ENCODE measurements at regions not wholly inside any gene's neighbourhood (a gene's known extent, or its start where the extent isn't known, plus 50 kb on each side); places are given as distances from the start of the nearest gene placed in this dataset.
A peak's percentile ranks its signal among the peaks of the same experiment; 100 is the strongest.

DNA sequence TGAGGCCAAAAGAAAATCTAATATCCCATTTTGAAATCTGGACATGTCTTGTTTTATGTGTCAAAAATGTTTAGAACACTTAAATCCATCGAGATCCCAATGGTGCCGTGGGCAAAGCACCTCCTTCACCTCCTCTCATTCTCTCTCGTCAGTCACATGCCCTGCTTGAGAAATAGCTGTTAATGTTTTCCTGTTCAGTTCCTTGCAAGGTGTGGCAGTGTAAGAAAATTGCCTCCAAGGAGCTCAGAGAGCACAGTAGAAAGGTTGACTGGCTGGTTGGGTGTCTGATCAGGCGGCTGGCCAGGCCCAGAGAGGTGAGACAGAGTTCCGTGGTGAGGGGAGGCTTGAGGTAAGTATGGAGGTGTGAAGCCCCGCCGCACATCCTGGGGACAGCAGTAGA is 210.2 kb downstream of the TSN start (continued):
- TF ChIP-seq, protein P1, sequence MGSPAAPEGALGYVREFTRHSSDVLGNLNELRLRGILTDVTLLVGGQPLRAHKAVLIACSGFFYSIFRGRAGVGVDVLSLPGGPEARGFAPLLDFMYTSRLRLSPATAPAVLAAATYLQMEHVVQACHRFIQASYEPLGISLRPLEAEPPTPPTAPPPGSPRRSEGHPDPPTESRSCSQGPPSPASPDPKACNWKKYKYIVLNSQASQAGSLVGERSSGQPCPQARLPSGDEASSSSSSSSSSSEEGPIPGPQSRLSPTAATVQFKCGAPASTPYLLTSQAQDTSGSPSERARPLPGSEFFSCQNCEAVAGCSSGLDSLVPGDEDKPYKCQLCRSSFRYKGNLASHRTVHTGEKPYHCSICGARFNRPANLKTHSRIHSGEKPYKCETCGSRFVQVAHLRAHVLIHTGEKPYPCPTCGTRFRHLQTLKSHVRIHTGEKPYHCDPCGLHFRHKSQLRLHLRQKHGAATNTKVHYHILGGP (tag by site-specific recombination; IDR thresholded peaks at IDR 0.05): no peak

DNA sequence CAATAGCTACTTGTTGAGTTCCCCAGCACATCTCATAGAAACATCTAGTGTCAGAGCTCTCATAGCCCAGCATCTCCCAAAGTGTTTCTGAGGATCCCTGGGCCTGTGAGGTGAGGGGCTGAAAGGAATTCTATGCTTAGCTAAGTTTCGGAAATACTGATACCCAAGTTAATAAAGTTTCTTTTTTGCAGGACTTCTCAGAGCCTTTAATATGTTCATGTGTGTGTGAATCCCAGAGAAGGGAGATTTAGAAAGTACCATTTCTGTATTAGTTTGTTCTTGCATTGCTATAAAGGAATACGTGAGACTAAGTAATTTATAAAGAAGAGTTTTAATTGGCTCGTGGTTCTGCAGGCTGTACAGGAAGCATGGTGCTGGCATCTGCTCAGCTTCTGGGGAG is 211.2 kb downstream of the TSN start:
- Histone ChIP-seq H3K4me3 (ENCODE audit: low read depth, low read length) (no peak overlapping the region), H3K9me3 (ENCODE audit: control insufficient read depth, insufficient read depth, low read depth, low read length) (no peaks in the 10 kb centered on the region), H3K36me3 (ENCODE audit: control insufficient read depth in 2 of 2, insufficient read depth in 1 of 2, low read length in 2 of 2) (no peaks in the 10 kb centered on the region), H3K4me1 (ENCODE audit: control insufficient read depth, insufficient read depth, low read length) (peaks cover 16% of the 10 kb centered on the region), H3K27ac (ENCODE audit: extremely low read depth, low read depth, low read length) (no peak overlapping the region)
- ChIA-PET CTCF (interaction anchor here (0.6 kb wide), 1 partner anchor 79 kb away, joined by 3 read pairs; no protein-coding TSS in a partner anchor), POLR2A (no interaction called here)
- TF ChIP-seq MEIS1 (CRISPR knock-in tag; IDR thresholded peaks at IDR 0.05; ENCODE audit: borderline replicate concordance) (no peak), ZNF792 (tag by site-specific recombination; IDR thresholded peaks at IDR 0.05) (no peak), ZNF2 (tag by site-specific recombination; IDR thresholded peaks at IDR 0.05) (no peak), ZNF239 (tag by site-specific recombination; IDR thresholded peaks at IDR 0.05) (peak; percentile 71; the same call in 1 of the 2 replicates), ZSCAN16 (tag by site-specific recombination; IDR thresholded peaks at IDR 0.05) (no peak)

DNA sequence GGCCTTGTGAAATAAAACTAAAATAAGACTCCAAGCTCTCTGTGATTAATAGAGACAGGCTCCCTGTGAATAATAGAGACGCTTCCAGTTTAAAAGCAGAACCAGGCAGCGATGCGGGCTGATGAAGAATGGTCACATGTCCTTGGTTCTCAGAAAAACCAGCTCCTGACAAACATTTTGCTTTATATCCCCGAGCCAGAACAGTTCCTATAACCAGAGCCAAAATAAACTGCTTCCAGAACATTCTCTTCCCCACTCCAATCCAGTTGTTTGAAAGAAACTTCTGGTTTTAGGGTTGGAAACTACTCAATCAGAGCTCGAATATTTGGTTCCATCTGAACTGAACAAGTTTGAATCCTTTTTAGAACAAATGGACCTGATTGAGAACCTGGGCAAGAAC is 213.7 kb downstream of the TSN start:
- no peaks in the 10 kb centered on the region for H3K9me3 ChIP-seq (ENCODE audit: control insufficient read depth, insufficient read depth, low read depth, low read length)
- H3K4me3 ChIP-seq (ENCODE audit: low read depth, low read length): no peak overlapping the region
- ChIA-PET POLR2A (no interaction called here), CTCF (interaction anchor here (1.8 to 2.0 kb wide), 2 partner anchors 72 to 158 kb away, joined by 8 to 9 read pairs; no protein-coding TSS in a partner anchor)
- no peak overlapping the region for H3K27ac ChIP-seq (ENCODE audit: extremely low read depth, low read depth, low read length)
- no peaks in the 10 kb centered on the region for H3K36me3 ChIP-seq (ENCODE audit: control insufficient read depth in 2 of 2, insufficient read depth in 1 of 2, low read length in 2 of 2)
- TF ChIP-seq, protein P2, sequence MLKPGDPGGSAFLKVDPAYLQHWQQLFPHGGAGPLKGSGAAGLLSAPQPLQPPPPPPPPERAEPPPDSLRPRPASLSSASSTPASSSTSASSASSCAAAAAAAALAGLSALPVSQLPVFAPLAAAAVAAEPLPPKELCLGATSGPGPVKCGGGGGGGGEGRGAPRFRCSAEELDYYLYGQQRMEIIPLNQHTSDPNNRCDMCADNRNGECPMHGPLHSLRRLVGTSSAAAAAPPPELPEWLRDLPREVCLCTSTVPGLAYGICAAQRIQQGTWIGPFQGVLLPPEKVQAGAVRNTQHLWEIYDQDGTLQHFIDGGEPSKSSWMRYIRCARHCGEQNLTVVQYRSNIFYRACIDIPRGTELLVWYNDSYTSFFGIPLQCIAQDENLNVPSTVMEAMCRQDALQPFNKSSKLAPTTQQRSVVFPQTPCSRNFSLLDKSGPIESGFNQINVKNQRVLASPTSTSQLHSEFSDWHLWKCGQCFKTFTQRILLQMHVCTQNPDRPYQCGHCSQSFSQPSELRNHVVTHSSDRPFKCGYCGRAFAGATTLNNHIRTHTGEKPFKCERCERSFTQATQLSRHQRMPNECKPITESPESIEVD (tag by site-specific recombination; IDR thresholded peaks at IDR 0.05): no peak
- peaks cover 21% of the 10 kb centered on the region for H3K4me1 ChIP-seq (ENCODE audit: control insufficient read depth, insufficient read depth, low read length)

DNA sequence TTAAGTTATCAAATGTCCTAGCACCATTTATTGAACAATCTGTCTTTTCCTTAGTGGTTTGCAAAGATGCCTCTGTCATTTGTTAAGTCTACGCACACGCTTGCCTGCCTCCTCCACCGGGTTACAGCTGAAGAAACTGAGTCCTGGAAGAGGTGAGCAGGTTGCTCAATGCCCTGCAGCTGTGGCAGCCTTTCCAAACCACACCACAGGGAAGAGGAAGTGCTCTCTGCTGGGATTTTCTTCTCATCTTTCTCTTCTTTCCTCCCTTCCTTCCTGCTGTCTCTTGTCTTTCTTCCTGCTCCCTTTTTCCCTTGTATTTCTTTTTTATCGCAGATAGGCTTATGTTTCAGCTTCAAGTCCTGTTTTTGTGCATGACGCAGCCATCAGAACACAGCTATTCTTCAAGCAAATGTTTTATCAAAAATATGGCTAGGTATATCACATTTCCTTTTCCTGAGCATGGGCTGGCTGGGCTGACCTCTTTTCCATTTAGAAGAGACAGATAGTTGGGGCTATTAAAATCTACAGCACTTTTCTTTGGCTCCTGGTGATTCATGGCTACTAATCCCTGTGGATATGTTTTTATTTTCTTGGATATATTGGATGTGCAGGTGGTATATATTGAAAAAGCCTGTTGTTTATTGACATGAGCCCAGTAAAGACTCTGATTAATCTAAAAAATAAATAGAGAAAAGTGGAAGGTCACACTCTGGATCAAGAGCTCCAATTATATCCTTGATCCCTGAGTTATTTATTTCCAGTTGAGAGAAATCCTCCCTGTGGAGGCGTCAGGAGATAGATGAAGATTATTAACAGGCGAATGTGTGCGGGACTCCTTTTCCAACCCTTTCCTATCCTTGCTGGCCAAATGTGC is 214.6 kb downstream of the TSN start:
- H3K27ac ChIP-seq (ENCODE audit: extremely low read depth, low read depth, low read length): peak overlapping the region; percentile 41; the same call in 1 of the 2 replicates
- peaks cover 21% of the 10 kb centered on the region for H3K4me1 ChIP-seq (ENCODE audit: control insufficient read depth, insufficient read depth, low read length)
- H3K9me3 ChIP-seq (ENCODE audit: control insufficient read depth, insufficient read depth, low read depth, low read length): no peaks in the 10 kb centered on the region
- ChIA-PET CTCF (interaction anchor here (0.5 to 2.0 kb wide), 3 partner anchors 72 to 159 kb away, joined by 3 to 9 read pairs (median 8); no protein-coding TSS in a partner anchor), POLR2A (interaction anchor here (0.6 kb wide), 1 partner anchor 840 kb away, joined by 3 read pairs; no protein-coding TSS in a partner anchor)
- TF ChIP-seq WT1 (tag by site-specific recombination; IDR thresholded peaks at IDR 0.05): peak; percentile 83
- TF ChIP-seq TCF7L2 (IDR thresholded peaks at IDR 0.05; ENCODE audit: borderline replicate concordance, low read depth, low read length): peak; percentile 91
- TF ChIP-seq, protein P2 (tag by site-specific recombination; IDR thresholded peaks at IDR 0.05): peak; percentile 57
- TF ChIP-seq OSR2 (tag by site-specific recombination; IDR thresholded peaks at IDR 0.05): peak; percentile 43; the same call in 1 of the 2 replicates
- TF ChIP-seq ZNF211 (tag by site-specific recombination; IDR thresholded peaks at IDR 0.05; ENCODE audit: low read depth): no peak
- TF ChIP-seq ZNF843 (tag by site-specific recombination; IDR thresholded peaks at IDR 0.05): peak; percentile 62; the same call in 1 of the 2 replicates
- TF ChIP-seq ZIC2 (tag by site-specific recombination; IDR thresholded peaks at IDR 0.05): peak; percentile 42
- TF ChIP-seq MEIS1 (CRISPR knock-in tag; IDR thresholded peaks at IDR 0.05; ENCODE audit: borderline replicate concordance): no peak
- TF ChIP-seq, protein P3, sequence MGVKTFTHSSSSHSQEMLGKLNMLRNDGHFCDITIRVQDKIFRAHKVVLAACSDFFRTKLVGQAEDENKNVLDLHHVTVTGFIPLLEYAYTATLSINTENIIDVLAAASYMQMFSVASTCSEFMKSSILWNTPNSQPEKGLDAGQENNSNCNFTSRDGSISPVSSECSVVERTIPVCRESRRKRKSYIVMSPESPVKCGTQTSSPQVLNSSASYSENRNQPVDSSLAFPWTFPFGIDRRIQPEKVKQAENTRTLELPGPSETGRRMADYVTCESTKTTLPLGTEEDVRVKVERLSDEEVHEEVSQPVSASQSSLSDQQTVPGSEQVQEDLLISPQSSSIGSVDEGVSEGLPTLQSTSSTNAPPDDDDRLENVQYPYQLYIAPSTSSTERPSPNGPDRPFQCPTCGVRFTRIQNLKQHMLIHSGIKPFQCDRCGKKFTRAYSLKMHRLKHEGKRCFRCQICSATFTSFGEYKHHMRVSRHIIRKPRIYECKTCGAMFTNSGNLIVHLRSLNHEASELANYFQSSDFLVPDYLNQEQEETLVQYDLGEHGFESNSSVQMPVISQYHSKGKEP (tag by site-specific recombination; IDR thresholded peaks at IDR 0.05): no peak
- TF ChIP-seq ZBTB8A (tag by site-specific recombination; IDR thresholded peaks at IDR 0.05): peak; percentile 25; the same call in 1 of the 2 replicates
- peak; percentile 39; the same call in 1 of the 2 replicates for TF ChIP-seq FEZF1 (tag by site-specific recombination; IDR thresholded peaks at IDR 0.05)
- TF ChIP-seq, protein P4, sequence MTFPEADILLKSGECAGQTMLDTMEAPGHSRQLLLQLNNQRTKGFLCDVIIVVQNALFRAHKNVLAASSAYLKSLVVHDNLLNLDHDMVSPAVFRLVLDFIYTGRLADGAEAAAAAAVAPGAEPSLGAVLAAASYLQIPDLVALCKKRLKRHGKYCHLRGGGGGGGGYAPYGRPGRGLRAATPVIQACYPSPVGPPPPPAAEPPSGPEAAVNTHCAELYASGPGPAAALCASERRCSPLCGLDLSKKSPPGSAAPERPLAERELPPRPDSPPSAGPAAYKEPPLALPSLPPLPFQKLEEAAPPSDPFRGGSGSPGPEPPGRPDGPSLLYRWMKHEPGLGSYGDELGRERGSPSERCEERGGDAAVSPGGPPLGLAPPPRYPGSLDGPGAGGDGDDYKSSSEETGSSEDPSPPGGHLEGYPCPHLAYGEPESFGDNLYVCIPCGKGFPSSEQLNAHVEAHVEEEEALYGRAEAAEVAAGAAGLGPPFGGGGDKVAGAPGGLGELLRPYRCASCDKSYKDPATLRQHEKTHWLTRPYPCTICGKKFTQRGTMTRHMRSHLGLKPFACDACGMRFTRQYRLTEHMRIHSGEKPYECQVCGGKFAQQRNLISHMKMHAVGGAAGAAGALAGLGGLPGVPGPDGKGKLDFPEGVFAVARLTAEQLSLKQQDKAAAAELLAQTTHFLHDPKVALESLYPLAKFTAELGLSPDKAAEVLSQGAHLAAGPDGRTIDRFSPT (tag by site-specific recombination; IDR thresholded peaks at IDR 0.05): 0 out of 2 replicates have a peak, but pooled peaks have one; percentile 17
- peak; percentile 60; the same call in 1 of the 2 replicates for TF ChIP-seq GLI2 (tag by site-specific recombination; IDR thresholded peaks at IDR 0.05; ENCODE audit: borderline replicate concordance, low read depth)
- H3K36me3 ChIP-seq (ENCODE audit: control insufficient read depth in 2 of 2, insufficient read depth in 1 of 2, low read length in 2 of 2): no peaks in the 10 kb centered on the region
- no peak overlapping the region for H3K4me3 ChIP-seq (ENCODE audit: low read depth, low read length)
